ENCODE measurements at regions not wholly inside any gene's neighbourhood (a gene's known extent, or its start where the extent isn't known, plus 50 kb on each side); places are given as distances from the start of the nearest gene placed in this dataset.

DNA sequence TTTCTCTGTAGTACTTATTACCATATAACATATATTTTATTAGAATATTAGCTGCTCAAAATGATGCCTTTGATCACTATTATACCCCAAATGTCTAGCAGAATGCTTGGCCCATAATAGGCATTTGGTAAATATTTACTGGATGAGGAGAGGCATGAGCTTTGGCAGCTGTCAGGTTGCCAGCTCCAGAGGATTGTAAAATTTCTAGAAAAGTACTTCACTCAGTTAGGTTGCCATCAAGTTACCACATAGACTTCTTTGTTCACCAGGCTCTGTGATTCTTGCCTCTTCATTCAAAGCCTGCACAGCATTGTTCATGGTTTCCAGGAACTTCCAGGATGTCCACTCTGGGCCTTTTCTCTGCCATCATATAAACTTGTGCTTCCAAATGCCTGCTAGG, 582.8 kb downstream of the PDCD6IP start:
- Mint-ChIP-seq H3K27me3 (no peaks in the 10 kb centered on the region), H3K36me3 (peaks cover 2% of the 10 kb centered on the region), H3K27ac (no peak overlapping the region), H3K4me1 (peaks cover 0 to 1% (median 0%) of the 10 kb centered on the region in 3 donors), H3K9me3 (peaks cover 0 to 2% (median 0%) of the 10 kb centered on the region in 3 donors), H3K4me3 (no peak overlapping the region)

DNA sequence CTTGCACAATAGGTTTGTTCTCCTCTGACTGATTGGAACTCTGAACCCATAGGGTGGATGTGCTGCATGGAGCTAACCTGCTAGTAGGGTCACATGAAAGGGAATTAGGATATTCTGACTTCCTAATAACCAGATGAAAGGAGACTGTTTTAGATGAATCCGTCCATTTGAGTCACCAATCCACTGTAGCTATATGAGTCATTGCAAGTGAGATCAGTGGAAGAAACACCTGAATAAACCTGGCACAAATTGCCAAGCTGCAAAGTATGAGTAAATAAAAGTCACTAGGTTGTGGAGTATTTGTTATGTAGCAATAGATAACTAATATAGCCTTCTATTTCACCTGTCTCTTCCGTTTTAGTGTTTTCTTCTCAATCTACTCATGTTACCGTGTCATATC, 584.4 kb downstream of the PDCD6IP start:
- H3K4me1 Mint-ChIP-seq, result peaks cover 0 to 1% (median 0%) of the 10 kb centered on the region in 3 donors
- H3K27ac Mint-ChIP-seq, result no peak overlapping the region
- no peak overlapping the region for H3K4me3 Mint-ChIP-seq
- H3K36me3 Mint-ChIP-seq, result peaks cover 2% of the 10 kb centered on the region
- peaks cover 0 to 2% (median 0%) of the 10 kb centered on the region in 3 donors for H3K9me3 Mint-ChIP-seq
- H3K27me3 Mint-ChIP-seq, result no peaks in the 10 kb centered on the region

DNA sequence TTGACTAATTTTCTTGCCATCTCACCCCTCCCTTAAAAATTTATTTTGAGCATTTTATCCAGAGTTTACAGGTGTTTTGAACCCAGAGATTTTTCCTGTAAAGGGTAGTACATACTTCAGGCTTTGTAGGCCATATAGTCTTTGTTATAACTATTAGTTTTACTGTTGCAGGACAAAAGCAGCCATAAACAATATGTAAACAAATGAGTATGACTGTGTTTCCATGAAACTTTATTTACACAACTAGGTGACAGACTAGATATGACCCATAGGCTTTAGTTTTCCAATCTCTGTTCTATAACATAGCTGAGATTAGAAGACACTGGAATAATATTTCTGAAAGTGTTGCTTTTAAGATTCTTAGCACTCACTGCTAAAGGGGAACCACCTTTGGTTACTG, 587.9 kb downstream of the PDCD6IP start:
- H3K27ac Mint-ChIP-seq, result no peak overlapping the region
- H3K36me3 Mint-ChIP-seq, result peaks cover 7% of the 10 kb centered on the region
- no peaks in the 10 kb centered on the region for H3K27me3 Mint-ChIP-seq
- H3K4me3 Mint-ChIP-seq, result no peak overlapping the region
- peaks cover 0 to 9% (median 7%) of the 10 kb centered on the region in 3 donors for H3K4me1 Mint-ChIP-seq
- H3K9me3 Mint-ChIP-seq, result peaks cover 0 to 2% (median 0%) of the 10 kb centered on the region in 3 donors

DNA sequence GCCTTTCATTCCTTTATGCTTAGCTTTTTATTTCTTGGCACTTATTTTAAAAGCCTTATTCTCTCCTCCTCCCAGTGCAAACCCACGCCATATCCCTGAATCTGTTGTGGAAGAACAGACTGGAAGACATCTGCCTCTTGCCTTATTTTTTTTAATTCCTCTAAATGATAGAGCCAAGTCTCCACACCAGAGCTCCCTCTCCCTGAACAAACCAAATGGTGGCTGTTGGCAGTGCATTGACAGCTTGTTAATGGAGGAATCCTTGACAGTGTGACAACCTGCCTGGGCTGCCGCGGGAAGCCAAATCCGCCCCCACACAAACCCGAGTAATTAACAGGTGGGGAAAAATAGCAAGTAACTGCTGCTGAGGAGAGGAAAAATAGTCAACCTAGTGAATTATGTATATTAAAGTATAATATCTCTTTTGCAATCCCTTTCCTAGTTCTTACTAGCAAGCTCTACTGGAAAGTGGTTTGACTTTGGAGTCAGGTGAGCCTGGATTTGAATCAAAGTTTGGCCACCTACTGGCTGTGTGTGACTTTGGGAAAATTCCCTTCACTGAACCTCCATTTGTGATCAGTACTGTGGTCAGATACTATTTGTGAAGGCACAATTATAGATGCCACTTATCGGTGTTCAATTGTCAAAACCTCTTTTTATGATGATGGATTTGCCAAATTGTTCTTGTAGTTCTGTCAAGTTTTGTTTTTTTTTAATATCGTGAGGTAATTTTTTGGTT, 589.6 kb downstream of the PDCD6IP start:
- Mint-ChIP-seq H3K27ac (no peak overlapping the region), H3K9me3 (peaks cover 0 to 7% (median 3%) of the 10 kb centered on the region in 3 donors), H3K4me3 (no peak overlapping the region), H3K4me1 (peaks cover 0 to 9% (median 7%) of the 10 kb centered on the region in 3 donors), H3K36me3 (peaks cover 7% of the 10 kb centered on the region), H3K27me3 (no peaks in the 10 kb centered on the region)

DNA sequence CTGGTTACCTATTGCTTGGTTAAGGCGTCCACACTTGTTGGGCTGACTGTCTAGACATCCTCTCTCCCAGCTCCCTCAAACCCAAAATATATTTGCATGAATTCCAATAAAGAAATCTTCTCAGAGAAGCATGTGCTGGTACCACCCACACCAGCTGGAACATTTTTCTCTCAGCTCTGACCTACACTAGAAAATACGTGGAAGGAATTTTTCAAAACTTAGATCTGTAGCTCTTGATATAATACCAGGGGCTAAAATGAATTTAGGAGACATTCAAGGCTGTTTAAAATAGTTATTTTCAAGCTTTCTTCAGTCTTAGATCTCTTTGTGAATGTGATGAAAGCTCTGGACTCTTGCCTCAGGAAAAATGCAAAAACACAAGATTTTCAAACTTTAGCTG, 590.4 kb downstream of the PDCD6IP start:
- peaks cover 7% of the 10 kb centered on the region for H3K36me3 Mint-ChIP-seq
- peaks cover 0 to 15% (median 9%) of the 10 kb centered on the region in 3 donors for H3K9me3 Mint-ChIP-seq
- peaks cover 0 to 9% (median 7%) of the 10 kb centered on the region in 3 donors for H3K4me1 Mint-ChIP-seq
- no peaks in the 10 kb centered on the region for H3K27me3 Mint-ChIP-seq
- no peak overlapping the region for H3K27ac Mint-ChIP-seq
- H3K4me3 Mint-ChIP-seq, result no peak overlapping the region

DNA sequence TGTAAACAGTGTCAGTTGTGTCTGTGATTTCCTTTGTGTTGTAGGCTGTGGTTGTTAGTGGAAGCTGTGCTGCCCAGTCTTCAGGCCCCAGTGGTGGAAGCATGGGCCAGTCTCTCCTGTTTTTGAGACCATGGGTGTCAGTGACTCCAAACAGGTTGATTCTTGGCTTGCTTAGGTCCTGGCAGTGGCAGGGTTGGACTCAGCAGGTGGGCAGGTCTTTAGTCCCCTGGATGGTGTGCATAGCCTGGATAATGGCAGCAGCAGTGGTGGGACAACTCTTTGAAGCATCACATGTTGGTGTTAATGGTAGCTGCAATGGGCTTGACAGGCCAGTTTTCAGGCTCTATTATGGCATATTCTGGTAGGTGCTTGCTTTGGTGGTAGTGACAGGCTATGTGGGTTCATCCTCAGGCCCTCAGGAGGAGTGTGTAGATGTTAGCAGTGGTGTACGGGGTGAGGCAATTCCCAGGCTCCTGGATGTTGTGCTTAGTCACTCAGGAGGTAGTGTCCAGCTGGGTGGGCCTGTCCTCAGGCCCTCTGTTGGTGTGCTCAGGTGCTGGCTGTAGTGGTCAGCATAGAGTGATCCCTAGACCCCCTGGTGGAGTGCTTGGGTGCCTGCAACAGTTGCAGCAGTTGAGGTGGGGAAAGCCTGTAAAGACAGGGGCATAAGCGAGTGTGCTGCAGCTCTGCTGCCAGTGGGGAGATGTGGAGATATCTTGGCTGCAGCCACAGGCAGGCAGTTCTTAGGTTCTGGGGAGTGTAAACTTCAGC, 596.7 kb downstream of the PDCD6IP start:
- Mint-ChIP-seq H3K27me3 (no peaks in the 10 kb centered on the region), H3K27ac (no peak overlapping the region)

DNA sequence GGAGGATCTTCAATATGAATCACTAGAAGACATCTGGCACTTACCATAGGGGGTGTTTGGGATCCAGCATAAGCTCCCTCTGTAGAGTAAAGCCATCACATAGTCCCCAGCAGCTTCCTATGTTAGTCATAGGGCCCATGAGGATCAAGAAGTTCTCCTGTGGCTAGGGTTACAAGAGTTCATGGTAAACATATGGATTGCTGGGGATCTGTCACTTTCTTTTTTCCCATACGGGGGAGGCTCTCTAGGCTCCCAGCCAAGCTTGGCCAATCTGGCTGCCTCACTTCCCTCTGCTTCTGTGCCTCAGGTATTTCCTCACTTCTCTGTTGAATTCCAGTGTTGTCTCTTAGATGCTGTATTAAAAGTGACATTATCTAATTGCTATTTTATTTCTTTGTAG, 597.9 kb downstream of the PDCD6IP start:
- Mint-ChIP-seq H3K4me1 (peaks cover 0 to 2% (median 0%) of the 10 kb centered on the region in 3 donors), H3K36me3 (peaks cover 6% of the 10 kb centered on the region), H3K27ac (no peak overlapping the region), H3K9me3 (peaks cover 0 to 16% (median 15%) of the 10 kb centered on the region in 3 donors), H3K4me3 (no peak overlapping the region), H3K27me3 (no peaks in the 10 kb centered on the region)

More for the DNA sequence above, 596.7 kb downstream of the PDCD6IP start:
- Mint-ChIP-seq H3K4me1 (peaks cover 0 to 3% (median 2%) of the 10 kb centered on the region in 3 donors), H3K36me3 (peaks cover 6% of the 10 kb centered on the region), H3K9me3 (peaks cover 0 to 16% (median 15%) of the 10 kb centered on the region in 3 donors), H3K4me3 (no peak overlapping the region)

DNA sequence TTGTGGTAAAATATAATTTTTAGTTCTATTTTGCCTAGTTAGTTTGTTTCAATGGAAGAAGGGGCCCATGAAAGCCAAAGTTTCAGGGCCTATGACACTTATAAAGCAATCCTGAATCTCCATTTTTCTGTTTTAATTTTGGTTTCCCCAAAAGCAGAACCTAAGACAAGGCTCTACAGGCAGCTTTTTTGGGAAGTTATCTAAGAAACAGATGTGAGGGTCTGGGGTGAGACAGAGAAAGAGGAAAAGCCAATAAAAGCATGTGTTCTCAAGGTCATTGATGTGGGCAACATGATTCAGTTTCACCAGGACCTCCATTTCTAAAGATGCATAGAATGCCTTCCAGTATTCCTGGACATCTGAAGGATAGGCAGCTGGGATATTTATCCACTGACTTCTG, 598.5 kb downstream of the PDCD6IP start:
- Mint-ChIP-seq H3K27ac (no peak overlapping the region), H3K4me1 (peaks cover 0 to 2% (median 0%) of the 10 kb centered on the region in 3 donors), H3K4me3 (no peak overlapping the region), H3K36me3 (peaks cover 6% of the 10 kb centered on the region), H3K9me3 (peaks cover 0 to 18% (median 14%) of the 10 kb centered on the region in 3 donors), H3K27me3 (no peaks in the 10 kb centered on the region)

DNA sequence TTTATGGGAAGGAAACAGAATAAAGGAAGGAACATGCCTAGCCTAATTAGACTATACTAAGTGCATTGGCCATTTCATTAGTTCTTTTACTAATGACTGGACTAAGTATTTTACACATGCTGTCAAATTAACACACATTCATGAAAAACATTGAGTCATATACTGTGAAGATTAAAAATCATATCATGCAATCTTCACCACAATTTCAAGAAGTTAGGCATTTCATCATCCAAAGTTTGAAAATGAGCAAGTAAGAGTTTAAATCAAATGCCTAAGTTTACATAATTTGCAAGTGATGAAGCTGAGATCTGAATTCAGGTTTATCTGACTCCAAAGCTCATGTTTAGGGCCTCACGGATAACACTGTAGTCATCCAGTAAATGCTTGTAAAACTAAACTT, 601.0 kb downstream of the PDCD6IP start:
- Mint-ChIP-seq H3K36me3 (peaks cover 7% of the 10 kb centered on the region), H3K27me3 (no peaks in the 10 kb centered on the region), H3K27ac (no peak overlapping the region), H3K4me1 (peaks cover 0 to 2% (median 0%) of the 10 kb centered on the region in 3 donors), H3K9me3 (peaks cover 1 to 8% (median 3%) of the 10 kb centered on the region in 3 donors), H3K4me3 (no peak overlapping the region)

DNA sequence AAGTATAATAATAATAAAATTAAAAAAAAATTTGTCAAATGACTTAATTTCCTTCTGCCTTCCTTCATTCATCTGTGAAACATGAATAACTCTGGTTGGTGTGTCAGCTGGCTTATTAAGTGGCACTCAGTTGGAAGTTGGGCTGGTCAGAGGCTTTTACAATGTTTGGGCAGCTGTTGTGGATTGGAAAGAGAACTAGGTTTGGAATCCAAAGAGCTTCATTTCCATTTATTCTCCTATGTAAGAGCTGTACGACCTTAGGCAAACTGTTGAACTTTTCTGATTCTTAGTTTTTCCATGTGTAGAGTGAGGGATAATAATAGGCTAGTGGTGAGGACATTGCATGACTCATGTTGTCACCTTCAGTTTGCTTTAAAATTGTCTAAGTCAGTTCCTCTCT, 606.7 kb downstream of the PDCD6IP start:
- Mint-ChIP-seq H3K4me3 (no peak overlapping the region), H3K27ac (no peak overlapping the region), H3K27me3 (no peaks in the 10 kb centered on the region), H3K36me3 (peaks cover 2% of the 10 kb centered on the region), H3K9me3 (peaks cover 3 to 4% (median 4%) of the 10 kb centered on the region in 3 donors), H3K4me1 (peaks cover 0 to 1% (median 1%) of the 10 kb centered on the region in 3 donors)

DNA sequence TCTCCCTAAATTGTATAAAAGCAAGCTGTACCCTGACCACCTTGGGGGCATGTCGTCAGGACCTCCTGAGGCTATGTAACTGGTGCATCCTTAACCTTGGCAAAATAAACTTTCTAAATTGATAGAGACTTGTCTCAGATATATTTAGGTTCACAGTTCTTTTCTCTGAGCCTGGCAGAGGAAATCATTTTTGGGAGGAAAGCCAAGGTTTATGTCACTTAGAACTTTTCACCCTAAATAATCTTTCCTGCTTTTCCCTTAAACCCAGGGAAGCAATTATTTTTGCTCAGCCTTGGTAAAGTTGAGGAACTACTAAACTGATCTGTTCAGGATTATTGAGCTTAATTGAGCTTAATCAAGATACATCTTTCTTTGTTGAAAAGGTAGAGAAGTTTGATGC, 608.9 kb downstream of the PDCD6IP start:
- peaks cover 2 to 4% (median 2%) of the 10 kb centered on the region in 3 donors for H3K9me3 Mint-ChIP-seq
- H3K36me3 Mint-ChIP-seq, result peaks cover 2% of the 10 kb centered on the region
- H3K4me1 Mint-ChIP-seq, result peaks cover 0 to 3% (median 1%) of the 10 kb centered on the region in 3 donors
- no peaks in the 10 kb centered on the region for H3K27me3 Mint-ChIP-seq
- H3K4me3 Mint-ChIP-seq, result no peak overlapping the region
- H3K27ac Mint-ChIP-seq, result no peak overlapping the region

DNA sequence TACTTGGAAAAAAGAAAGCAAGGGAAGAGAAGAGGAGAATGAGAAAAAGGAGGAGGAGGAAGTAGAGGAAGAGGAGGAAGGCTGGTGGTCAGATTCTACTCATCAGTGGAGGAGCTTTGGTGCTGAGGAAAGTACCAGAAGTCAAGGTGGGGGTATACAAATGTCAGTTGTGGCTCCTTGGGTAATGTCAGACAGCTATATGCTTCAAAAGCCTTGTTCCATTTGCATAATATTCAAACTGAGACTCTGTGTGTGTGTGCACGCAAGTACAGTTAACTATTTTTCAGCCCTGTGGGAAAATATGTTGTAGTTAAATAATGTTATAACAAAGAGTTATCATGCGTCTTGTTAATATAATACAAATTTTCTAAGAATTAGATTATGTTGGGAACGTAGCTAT, 609.7 kb downstream of the PDCD6IP start:
- H3K4me1 Mint-ChIP-seq, result peaks cover 0 to 4% (median 1%) of the 10 kb centered on the region in 3 donors
- H3K27me3 Mint-ChIP-seq, result no peaks in the 10 kb centered on the region
- peaks cover 2% of the 10 kb centered on the region for H3K36me3 Mint-ChIP-seq
- peaks cover 0 to 8% (median 2%) of the 10 kb centered on the region in 3 donors for H3K9me3 Mint-ChIP-seq
- H3K4me3 Mint-ChIP-seq, result no peak overlapping the region
- H3K27ac Mint-ChIP-seq, result no peak overlapping the region

DNA sequence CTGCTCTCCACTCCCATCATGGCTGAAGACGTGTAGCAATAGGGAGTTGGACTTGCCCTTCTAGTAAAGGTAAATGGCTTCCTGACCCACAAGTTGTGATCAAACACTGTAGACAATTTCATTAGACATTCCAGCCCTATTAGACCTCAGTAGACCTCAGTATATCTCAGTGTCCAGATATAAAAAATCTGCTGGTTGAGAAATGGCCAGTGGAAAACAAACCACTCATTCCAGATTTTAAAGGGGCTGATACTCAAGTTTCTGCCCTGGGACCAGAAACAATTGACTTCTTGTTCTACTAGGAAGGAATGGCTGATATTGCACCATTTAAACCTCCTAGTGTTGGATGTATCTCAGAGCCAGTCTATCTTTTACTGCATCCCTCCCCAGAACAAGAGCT, 613.2 kb downstream of the PDCD6IP start:
- Mint-ChIP-seq H3K27ac (peak overlapping the region in 1 of 3 donors; percentile 50), H3K4me1 (peaks cover 0 to 4% (median 1%) of the 10 kb centered on the region in 3 donors), H3K27me3 (no peaks in the 10 kb centered on the region), H3K4me3 (no peak overlapping the region), H3K36me3 (no peaks in the 10 kb centered on the region), H3K9me3 (peaks cover 0 to 4% (median 0%) of the 10 kb centered on the region in 3 donors)

DNA sequence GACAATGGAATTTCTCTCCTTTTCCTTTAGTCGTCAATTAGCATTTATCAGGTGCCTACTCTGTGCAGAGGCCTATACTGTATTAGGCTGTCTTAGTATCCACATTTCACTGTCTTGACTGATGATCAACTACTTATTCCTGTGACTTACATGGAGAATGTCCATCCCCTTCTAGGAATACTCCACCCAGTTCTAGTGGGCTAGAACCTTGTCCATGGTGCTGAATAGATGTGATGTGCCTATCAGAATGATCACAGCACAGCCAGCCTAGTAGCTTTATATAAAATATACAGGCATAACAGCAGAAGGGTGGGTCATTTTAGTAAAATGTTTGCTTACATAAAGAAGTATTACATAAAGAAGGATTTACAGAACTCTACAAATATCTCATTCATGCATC, 621.4 kb downstream of the PDCD6IP start:
- peaks cover 0 to 4% (median 0%) of the 10 kb centered on the region in 3 donors for H3K4me1 Mint-ChIP-seq
- peaks cover 0 to 3% (median 2%) of the 10 kb centered on the region in 3 donors for H3K9me3 Mint-ChIP-seq
- H3K4me3 Mint-ChIP-seq, result no peak overlapping the region
- no peak overlapping the region for H3K27ac Mint-ChIP-seq
- H3K27me3 Mint-ChIP-seq, result no peaks in the 10 kb centered on the region
- no peaks in the 10 kb centered on the region for H3K36me3 Mint-ChIP-seq

DNA sequence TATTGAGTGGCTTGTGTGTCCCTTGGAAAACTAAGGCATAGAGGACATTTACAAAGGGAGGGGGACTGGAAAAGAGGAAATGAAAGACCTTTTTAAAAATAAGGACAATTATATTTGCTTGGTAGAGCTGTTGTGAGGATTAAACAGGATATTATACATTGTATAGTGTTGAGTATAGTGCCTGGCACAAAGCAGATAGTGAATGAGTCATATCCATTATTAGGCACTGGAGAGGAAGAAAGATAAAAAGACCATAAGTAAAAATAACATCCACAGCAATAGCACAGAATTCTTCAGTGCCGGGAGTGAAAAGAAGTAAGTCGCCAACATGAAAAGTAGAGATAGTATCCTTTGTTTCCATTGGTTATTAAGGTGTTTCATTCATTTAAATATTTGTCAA, 623.3 kb downstream of the PDCD6IP start:
- H3K9me3 Mint-ChIP-seq, result peaks cover 2 to 5% (median 3%) of the 10 kb centered on the region in 3 donors
- no peak overlapping the region for H3K4me3 Mint-ChIP-seq
- no peak overlapping the region for H3K27ac Mint-ChIP-seq
- no peaks in the 10 kb centered on the region for H3K36me3 Mint-ChIP-seq
- no peaks in the 10 kb centered on the region for H3K27me3 Mint-ChIP-seq
- H3K4me1 Mint-ChIP-seq, result peaks cover 0 to 4% (median 0%) of the 10 kb centered on the region in 3 donors

Data from IgD-negative memory B cell (primary cell).